Uterus (tissue), 3 donors: ENCODE measurements at regions not wholly inside any gene's neighbourhood (a gene's known extent, or its start where the extent isn't known, plus 50 kb on each side); places are given as distances from the start of the nearest gene placed in this dataset.
"Not testable (repeated sequence)": the region's sequence is repeated elsewhere in the genome, so short reads cannot be mapped to it uniquely, and the experiment has no call there.

ENCODE experiments used
- DNase-seq, 2 donors: peaks; one replicate each; pipeline ENCODE4 v3.0.0-alpha.2; 2019 to 2020
- H3K27ac ChIP-seq, 2 donors: fragments of 200-600 bp; sonication (generic); 1 replicate in 1 of 2; 2 replicates in 1 of 2; pipeline ENCODE4 v1.5.1; 2016 to 2018
- H3K27me3 ChIP-seq, 2 donors: fragments of 200-600 bp; sonication (generic); one replicate each; pipeline ENCODE4 v1.5.1; 2018 to 2019; ENCODE audit warnings: control low read depth in 1 of 2
- H3K36me3 ChIP-seq, 2 donors: fragments of 200-600 bp; sonication (generic); one replicate each; pipeline ENCODE4 v1.5.1; 2019; ENCODE audit warnings: control low read depth in 1 of 2
- H3K4me1 ChIP-seq, 2 donors: fragments of 200-600 bp; sonication (generic); one replicate each; pipeline ENCODE4 v1.5.1; 2018 to 2019; ENCODE audit warnings: control low read depth in 1 of 2
- H3K4me3 ChIP-seq, 2 donors: fragments of 200-600 bp; sonication (generic); 1 replicate in 1 of 2; 2 replicates in 1 of 2; pipeline ENCODE4 v1.5.1; 2018 to 2019; ENCODE audit warnings: mild to moderate bottlenecking in 1 of 2
- H3K9me3 ChIP-seq, 2 donors: fragments of 200-600 bp; sonication (generic); one replicate each; pipeline ENCODE4 v1.5.1; 2019; ENCODE audit warnings: control low read depth in 1 of 2
- CTCF ChIP-seq, 4 experiments: fragments of 200-600 bp in 2 of 4; fragments of 450-650 bp in 2 of 4; sonication (generic) in 2 of 4; IDR thresholded peaks; one replicate each; pipeline ENCODE4 v1.5.1; 2016 to 2019; ENCODE audit warnings: antibody characterized with exemption in 4 of 4, mild to moderate bottlenecking in 2 of 4, moderate library complexity in 1 of 4
- POLR2A ChIP-seq, 2 donors: fragments of 450-650 bp; IDR thresholded peaks; one replicate each; pipeline ENCODE4 v1.6.1; 2016; ENCODE audit warnings: antibody characterized with exemption in 2 of 2, mild to moderate bottlenecking in 1 of 2, moderate library complexity in 1 of 2
- intact Hi-C: fragments of 100-400 bp; cut with DNase I; formaldehyde crosslinking; loops from one replicate; pipeline ENCODE4 v1.15.1; 2023; ENCODE audit warnings: low total_unique reads
- donor health status: DM: yes; HTN: yes; CAD: no.

- no peak for TF ChIP-seq POLR2A (IDR thresholded peaks at IDR 0.05)
- no peak for TF ChIP-seq CTCF (IDR thresholded peaks at IDR 0.05)
- Histone ChIP-seq H3K9me3 (no peaks in the 10 kb centered on the region), H3K27me3 (no peaks in the 10 kb centered on the region), H3K4me1 (no peaks in the 10 kb centered on the region), H3K36me3 (no peaks in the 10 kb centered on the region), H3K27ac (no peak overlapping the region), H3K4me3 (no peak overlapping the region)
- DNase-seq, result no peak
- intact Hi-C loops, result no loop called here
Measured at GRCh38 chr6:4636881-4637224, 139.4 kb upstream of the CDYL start.

GRCh38 chr6:4636191-4636880 lies 139.9 kb upstream of the CDYL start:
- DNase-seq, result no peak
- H3K27me3 ChIP-seq, result no peaks in the 10 kb centered on the region
- H3K4me3 ChIP-seq, result no peak overlapping the region
- TF ChIP-seq CTCF (IDR thresholded peaks at IDR 0.05) (no peak), POLR2A (IDR thresholded peaks at IDR 0.05) (no peak)
- H3K27ac ChIP-seq, result no peak overlapping the region
- intact Hi-C loops, result no loop called here
- H3K36me3 ChIP-seq, result no peaks in the 10 kb centered on the region
- H3K4me1 ChIP-seq, result no peaks in the 10 kb centered on the region
- no peaks in the 10 kb centered on the region for H3K9me3 ChIP-seq

- Histone ChIP-seq H3K27ac (no peak overlapping the region), H3K4me3 (no peak overlapping the region), H3K36me3 (no peaks in the 10 kb centered on the region), H3K4me1 (no peaks in the 10 kb centered on the region), H3K9me3 (no peaks in the 10 kb centered on the region), H3K27me3 (no peaks in the 10 kb centered on the region)
- DNase-seq, result no peak
- TF ChIP-seq POLR2A (IDR thresholded peaks at IDR 0.05), result no peak
- no peak for TF ChIP-seq CTCF (IDR thresholded peaks at IDR 0.05)
- intact Hi-C loops, result no loop called here
Measured at GRCh38 chr6:4635666-4636065, 140.5 kb upstream of the CDYL start.

GRCh38 chr6:4632421-4632820 lies 143.8 kb upstream of the CDYL start:
- Histone ChIP-seq H3K9me3 (no peaks in the 10 kb centered on the region), H3K36me3 (no peaks in the 10 kb centered on the region), H3K27me3 (no peaks in the 10 kb centered on the region), H3K4me3 (no peak overlapping the region), H3K4me1 (no peaks in the 10 kb centered on the region), H3K27ac (no peak overlapping the region)
- intact Hi-C loops, result no loop called here
- no peak for TF ChIP-seq CTCF (IDR thresholded peaks at IDR 0.05)
- no peak for TF ChIP-seq POLR2A (IDR thresholded peaks at IDR 0.05)
- no peak for DNase-seq

- H3K4me3 ChIP-seq, DNase-seq, H3K36me3 ChIP-seq, H3K27ac ChIP-seq, H3K9me3 ChIP-seq, intact Hi-C loops, H3K27me3 ChIP-seq, H3K4me1 ChIP-seq: not testable (repeated sequence)
Measured at GRCh38 chr6:4629789-4630188, 146.4 kb upstream of the CDYL start.

- intact Hi-C loops, result no loop called here
Measured at GRCh38 chr6:4625557-4625956, 150.6 kb upstream of the CDYL start.

More at GRCh38 chr6:4625557-4625956, 150.6 kb upstream of the CDYL start:
- Histone ChIP-seq H3K27ac (no peak overlapping the region), H3K27me3 (no peaks in the 10 kb centered on the region), H3K4me3 (no peak overlapping the region), H3K4me1 (no peaks in the 10 kb centered on the region), H3K36me3 (no peaks in the 10 kb centered on the region), H3K9me3 (no peaks in the 10 kb centered on the region)
- DNase-seq, result no peak
- TF ChIP-seq CTCF (IDR thresholded peaks at IDR 0.05), result no peak
- no peak for TF ChIP-seq POLR2A (IDR thresholded peaks at IDR 0.05)
